Superior temporal gyrus (tissue), 1 donor: ENCODE measurements at regions not wholly inside any gene's neighbourhood (a gene's known extent, or its start where the extent isn't known, plus 50 kb on each side); places are given as distances from the start of the nearest gene placed in this dataset.

Experiments
- DNase-seq: peaks from one replicate; pipeline ENCODE4 v3.0.0-alpha.2; 2016; ENCODE audit errors: extremely low spot score

GRCh38 chr6:53974941-53975340 lies 136.3 kb upstream of the MLIP start:
- DNase-seq, result no peak

GRCh38 chr6:53975941-53976615 lies 135.2 kb upstream of the MLIP start:
- DNase-seq, result no peak

- no peak for DNase-seq
Measured at GRCh38 chr6:53977551-53977950, 133.7 kb upstream of the MLIP start.

GRCh38 chr6:53979468-53980067 lies 131.7 kb upstream of the MLIP start:
- DNase-seq, result peak; percentile 88

DNA sequence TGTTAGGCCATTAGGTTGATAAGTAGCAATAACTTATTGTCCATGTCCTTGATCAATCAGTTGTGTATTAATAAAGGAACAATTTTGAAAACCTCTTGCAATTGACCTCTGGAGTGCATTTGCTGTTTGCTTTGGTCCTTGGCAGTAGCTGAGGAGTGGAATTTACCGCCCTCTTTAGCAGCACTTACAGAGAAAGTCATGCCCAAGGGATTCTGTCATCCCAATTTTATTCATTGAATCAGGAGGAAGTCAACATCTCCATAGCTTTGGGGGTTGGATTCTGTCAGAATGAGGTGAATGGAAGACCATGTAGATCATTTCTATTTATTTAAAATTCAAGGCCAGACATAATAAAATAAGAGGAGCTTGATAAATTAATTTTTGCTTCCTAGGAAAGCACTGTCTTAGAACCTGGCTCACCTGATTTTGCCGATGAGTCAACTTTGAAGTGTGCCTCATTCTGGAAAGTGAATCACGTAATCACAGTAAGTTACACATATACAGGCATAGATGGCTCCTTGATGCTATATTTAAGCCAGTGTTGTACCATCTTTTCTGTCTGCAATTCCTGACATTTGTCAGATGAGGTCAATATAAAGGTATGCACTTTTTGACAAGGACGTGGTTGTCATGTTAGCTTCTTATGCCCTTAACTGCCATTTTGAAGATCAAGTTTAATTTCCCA lies 128.7 kb upstream of the MLIP start:
- DNase-seq, result no peak

GRCh38 chr6:53983301-53983700 lies 127.9 kb upstream of the MLIP start:
- no peak for DNase-seq

DNA sequence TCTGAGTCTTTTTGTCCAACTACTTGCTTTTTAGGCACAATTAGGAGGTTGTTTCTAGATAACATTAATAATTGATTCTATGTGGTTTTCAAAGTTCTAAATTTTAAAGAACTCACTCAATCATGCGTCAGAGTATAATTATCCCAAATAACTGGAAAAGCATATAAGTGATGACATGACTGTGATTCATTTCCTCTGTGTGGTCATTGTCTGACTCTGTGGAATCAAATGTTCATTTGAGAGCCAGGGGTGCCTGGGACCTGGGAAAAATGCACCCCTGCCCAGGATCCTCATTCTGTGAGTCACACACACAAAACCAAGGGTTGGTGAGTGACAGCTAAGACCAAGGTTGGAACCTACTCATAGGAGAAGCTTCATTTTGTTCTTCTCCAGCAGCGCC lies 127.1 kb upstream of the MLIP start:
- no peak for DNase-seq

- DNase-seq, result no peak
Measured at GRCh38 chr6:53984581-53984980, 126.7 kb upstream of the MLIP start.

DNA sequence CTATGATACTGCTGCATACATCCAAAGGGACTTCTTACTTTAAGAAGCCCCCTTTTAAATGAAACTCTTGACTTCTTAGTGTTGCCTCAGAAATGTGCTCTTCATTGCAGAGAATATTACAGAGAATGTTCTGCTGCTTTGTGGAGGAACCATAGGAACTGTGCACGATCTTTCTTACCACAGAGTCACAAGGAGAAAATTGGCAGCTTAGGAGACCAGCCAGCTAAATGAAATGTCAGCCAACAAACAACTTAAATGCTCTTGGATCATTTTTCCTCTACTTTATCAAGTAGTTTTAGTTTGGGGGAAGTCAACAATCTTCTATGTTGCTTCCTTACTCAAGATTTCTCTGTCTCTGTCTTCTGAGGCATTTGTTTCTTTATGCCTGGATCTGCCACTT lies 125.9 kb upstream of the MLIP start:
- DNase-seq, result no peak

DNA sequence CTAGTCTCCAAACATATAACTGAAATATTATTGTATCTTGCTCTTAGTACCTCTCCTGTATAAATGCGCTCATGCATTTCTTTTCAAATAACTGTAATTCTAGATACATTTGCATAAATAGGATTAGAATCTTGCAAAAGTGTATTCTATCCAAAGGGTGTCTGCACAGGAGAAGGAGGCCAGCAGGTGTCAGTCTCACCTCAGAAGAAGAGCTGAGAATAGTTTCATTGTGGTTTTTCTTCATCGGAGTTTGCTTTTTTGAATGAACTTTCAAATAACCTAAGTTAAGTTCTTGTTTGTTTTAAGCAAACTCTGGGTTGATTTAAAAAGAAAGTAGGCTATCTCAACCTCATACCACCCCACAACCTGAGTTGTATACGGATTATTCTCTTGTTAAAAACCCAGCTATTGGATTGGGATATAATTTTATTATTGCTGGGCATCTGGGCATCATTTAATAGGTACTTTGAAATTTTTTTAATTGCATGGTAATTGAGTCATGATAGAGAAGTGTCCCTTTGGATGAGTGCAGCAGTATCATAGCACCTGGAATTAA lies 125.0 kb upstream of the MLIP start:
- peak; percentile 82 for DNase-seq

GRCh38 chr6:53986721-53987521 lies 124.3 kb upstream of the MLIP start:
- peak; percentile 59 for DNase-seq

DNA sequence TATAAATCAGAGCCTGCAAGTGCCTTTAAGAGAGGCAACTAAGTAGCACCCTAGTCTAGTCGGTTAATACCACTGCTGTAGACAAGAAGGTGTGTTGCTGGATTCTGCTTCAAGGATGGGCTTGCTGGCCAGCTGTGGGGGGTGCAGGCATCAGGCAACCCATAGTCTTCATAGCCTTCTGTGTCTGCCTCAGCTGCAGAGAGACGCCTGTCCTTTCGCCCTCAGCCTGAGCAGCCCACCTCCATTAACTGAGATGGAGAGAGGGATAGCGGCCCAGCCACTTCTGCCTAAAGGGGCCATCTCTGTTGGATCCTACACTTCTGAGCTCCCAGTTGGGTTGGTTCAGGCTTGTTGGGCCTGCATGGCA lies 123.7 kb upstream of the MLIP start:
- DNase-seq, result no peak

GRCh38 chr6:53989504-53989903 lies 121.7 kb upstream of the MLIP start:
- DNase-seq, result no peak

GRCh38 chr6:53992522-53992921 lies 118.7 kb upstream of the MLIP start:
- DNase-seq, result no peak

GRCh38 chr6:53994201-53994600 lies 117.0 kb upstream of the MLIP start:
- no peak for DNase-seq

GRCh38 chr6:53995935-53996334 lies 115.3 kb upstream of the MLIP start:
- DNase-seq, result no peak

DNA sequence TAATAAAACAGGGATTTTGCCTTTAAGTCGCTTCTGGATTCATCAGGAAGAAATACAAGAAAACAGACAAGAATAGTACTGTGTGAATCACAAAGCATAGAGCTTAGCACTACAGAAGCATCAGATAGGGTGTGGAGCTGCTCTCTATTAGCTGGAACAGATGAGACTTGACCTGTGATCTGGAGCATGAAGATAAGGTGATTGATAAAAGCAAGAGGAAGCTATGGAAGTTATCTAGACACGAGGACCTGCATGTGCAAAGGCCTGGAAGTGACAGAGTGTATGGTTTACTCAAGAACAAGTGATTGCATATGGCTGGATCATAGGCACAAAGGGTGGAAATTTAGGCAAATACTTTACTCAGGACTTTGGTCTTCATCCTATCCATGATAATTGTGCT lies 112.9 kb upstream of the MLIP start:
- no peak for DNase-seq

DNA sequence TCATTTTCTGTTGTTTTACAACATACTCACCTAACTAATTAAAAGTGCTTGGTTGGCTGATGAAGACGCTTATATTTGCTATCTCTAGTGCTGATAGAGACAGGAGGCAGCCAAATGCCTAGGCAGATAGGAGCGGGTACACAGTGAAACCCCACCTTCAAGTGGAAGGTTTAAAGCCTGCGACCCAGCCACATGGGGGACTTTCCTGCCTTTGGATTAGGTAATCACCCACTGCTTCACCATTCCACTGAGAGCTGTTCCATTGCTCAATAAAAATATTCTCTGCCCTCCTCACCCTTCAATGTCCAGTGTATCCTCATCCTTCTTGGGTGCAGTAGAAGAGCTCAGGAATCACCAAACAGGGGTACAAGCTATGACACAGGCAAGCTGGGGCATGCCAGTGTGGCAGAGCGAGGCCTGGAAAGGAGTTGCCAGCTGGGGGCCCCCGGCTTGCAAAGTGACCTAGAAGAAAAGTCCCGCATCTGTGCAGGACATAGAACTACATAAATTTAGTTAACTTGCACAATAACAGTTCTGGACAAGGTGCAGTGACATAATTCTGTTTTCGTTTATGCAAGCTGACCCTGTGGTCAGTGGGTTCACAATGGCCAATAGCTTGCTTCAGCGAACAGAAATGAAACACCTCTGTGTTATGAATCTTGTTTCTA lies 112.0 kb upstream of the MLIP start:
- no peak for DNase-seq

- DNase-seq, result no peak
Measured at GRCh38 chr6:54002116-54002515, 109.1 kb upstream of the MLIP start.

- no peak for DNase-seq
Measured at GRCh38 chr6:54003316-54003715, 107.9 kb upstream of the MLIP start.

DNA sequence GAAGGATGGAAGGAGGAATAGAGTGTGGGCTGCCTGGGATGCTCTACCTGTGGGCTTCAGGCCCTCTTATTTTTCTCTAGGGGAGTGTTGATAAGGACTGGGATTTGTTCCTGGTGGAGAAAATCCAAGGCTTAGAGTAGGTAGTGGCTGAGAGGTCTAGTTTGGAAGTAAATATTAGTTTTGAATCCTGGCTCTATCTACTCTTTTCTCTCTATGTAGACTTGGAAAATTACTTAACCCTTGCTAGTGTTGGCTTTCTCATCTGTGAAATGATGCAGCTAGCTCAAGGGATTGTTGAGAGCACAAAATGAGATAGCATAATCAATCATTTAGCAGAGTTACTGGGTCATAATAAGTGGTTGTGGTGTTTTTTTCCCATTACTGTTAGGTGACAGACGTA lies 102.7 kb upstream of the MLIP start:
- DNase-seq, result no peak
